GM23338 (cell line): ENCODE measurements at regions not wholly inside any gene's neighbourhood (a gene's known extent, or its start where the extent isn't known, plus 50 kb on each side); places are given as distances from the start of the nearest gene placed in this dataset.

Source experiments
- CREB1 ChIP-seq: fragments of 250-450 bp; sonication (Bioruptor Pico); IDR thresholded peaks from 2 replicates; pipeline ENCODE4 v1.5.0; 2020; ENCODE audit warnings: low read depth, mild to moderate bottlenecking, moderate library complexity
- CTCF ChIP-seq, 2 experiments: fragments of 200-600 bp in 1 of 2; sonication (generic) in 1 of 2; conservative IDR thresholded peaks; 2 replicates each; pipeline versions ENCODE4 v1.5.1 to v1.6.1; 2016 to 2017; ENCODE audit warnings: antibody characterized with exemption in 2 of 2, low read depth in 2 of 2, mild to moderate bottlenecking in 2 of 2, moderate library complexity in 1 of 2
- EZH2 ChIP-seq: fragments of 200-600 bp; sonication (generic); IDR thresholded peaks from one replicate; pipeline ENCODE4 v1.8.0; 2017; ENCODE audit warnings: antibody characterized with exemption, mild to moderate bottlenecking, low read depth; ENCODE audit not compliant: unreplicated experiment
- EZH2phosphoT487 ChIP-seq: fragments of 200-600 bp; sonication (generic); IDR thresholded peaks from one replicate; pipeline ENCODE4 v1.8.1; 2018; ENCODE audit warnings: antibody characterized with exemption; ENCODE audit not compliant: unreplicated experiment
- NANOG ChIP-seq: IDR thresholded peaks from 2 replicates; pipeline ENCODE4 v1.6.1; 2016; ENCODE audit warnings: antibody characterized with exemption, borderline replicate concordance
- POLR2AphosphoS5 ChIP-seq: IDR thresholded peaks from 2 replicates; pipeline ENCODE4 v1.6.1; 2016; ENCODE audit warnings: antibody characterized with exemption, low read depth
- TF ChIP-seq, protein P1 (sequence below): IDR thresholded peaks from one replicate; pipeline ENCODE4 v1.6.1; 2018; ENCODE audit warnings: antibody characterized with exemption; ENCODE audit not compliant: unreplicated experiment
- TF ChIP-seq, protein P2 (sequence below): fragments of 250-450 bp; sonication (Bioruptor Pico); IDR thresholded peaks from 2 replicates; pipeline ENCODE4 v1.5.0; 2020; ENCODE audit warnings: mild to moderate bottlenecking, moderate library complexity

DNA sequence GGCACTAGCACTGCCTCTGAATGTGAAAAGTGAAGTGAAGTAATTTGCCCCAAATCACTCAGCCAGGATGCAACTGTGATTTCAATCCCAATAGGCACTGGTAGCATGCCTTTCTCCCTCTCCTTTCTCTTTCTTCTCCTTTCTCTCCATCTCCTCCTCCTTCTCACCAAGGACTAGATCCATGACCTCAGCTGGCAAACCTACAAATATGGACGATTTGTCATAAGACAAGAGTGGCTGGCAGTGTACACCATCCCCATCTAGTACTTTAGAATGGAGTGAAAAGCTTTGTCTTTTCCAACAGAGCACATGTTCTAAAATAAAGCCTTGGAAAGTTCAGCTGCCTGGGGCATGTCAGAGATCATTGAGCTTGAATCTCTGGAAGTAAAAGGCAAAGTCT, 574.7 kb upstream of the CLINT1 start:
- TF ChIP-seq EZH2phosphoT487, result no peak
- no peak for TF ChIP-seq CTCF (conservative IDR thresholded peaks at IDR 0.05; ENCODE audit: low read depth in 2 of 2)
- no peak for TF ChIP-seq POLR2AphosphoS5
- TF ChIP-seq, protein P1, sequence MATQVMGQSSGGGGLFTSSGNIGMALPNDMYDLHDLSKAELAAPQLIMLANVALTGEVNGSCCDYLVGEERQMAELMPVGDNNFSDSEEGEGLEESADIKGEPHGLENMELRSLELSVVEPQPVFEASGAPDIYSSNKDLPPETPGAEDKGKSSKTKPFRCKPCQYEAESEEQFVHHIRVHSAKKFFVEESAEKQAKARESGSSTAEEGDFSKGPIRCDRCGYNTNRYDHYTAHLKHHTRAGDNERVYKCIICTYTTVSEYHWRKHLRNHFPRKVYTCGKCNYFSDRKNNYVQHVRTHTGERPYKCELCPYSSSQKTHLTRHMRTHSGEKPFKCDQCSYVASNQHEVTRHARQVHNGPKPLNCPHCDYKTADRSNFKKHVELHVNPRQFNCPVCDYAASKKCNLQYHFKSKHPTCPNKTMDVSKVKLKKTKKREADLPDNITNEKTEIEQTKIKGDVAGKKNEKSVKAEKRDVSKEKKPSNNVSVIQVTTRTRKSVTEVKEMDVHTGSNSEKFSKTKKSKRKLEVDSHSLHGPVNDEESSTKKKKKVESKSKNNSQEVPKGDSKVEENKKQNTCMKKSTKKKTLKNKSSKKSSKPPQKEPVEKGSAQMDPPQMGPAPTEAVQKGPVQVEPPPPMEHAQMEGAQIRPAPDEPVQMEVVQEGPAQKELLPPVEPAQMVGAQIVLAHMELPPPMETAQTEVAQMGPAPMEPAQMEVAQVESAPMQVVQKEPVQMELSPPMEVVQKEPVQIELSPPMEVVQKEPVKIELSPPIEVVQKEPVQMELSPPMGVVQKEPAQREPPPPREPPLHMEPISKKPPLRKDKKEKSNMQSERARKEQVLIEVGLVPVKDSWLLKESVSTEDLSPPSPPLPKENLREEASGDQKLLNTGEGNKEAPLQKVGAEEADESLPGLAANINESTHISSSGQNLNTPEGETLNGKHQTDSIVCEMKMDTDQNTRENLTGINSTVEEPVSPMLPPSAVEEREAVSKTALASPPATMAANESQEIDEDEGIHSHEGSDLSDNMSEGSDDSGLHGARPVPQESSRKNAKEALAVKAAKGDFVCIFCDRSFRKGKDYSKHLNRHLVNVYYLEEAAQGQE, result no peak
- TF ChIP-seq EZH2, result no peak
- no peak for TF ChIP-seq CREB1 (CRISPR knock-in tag)
- no peak for TF ChIP-seq NANOG
- TF ChIP-seq, protein P2, sequence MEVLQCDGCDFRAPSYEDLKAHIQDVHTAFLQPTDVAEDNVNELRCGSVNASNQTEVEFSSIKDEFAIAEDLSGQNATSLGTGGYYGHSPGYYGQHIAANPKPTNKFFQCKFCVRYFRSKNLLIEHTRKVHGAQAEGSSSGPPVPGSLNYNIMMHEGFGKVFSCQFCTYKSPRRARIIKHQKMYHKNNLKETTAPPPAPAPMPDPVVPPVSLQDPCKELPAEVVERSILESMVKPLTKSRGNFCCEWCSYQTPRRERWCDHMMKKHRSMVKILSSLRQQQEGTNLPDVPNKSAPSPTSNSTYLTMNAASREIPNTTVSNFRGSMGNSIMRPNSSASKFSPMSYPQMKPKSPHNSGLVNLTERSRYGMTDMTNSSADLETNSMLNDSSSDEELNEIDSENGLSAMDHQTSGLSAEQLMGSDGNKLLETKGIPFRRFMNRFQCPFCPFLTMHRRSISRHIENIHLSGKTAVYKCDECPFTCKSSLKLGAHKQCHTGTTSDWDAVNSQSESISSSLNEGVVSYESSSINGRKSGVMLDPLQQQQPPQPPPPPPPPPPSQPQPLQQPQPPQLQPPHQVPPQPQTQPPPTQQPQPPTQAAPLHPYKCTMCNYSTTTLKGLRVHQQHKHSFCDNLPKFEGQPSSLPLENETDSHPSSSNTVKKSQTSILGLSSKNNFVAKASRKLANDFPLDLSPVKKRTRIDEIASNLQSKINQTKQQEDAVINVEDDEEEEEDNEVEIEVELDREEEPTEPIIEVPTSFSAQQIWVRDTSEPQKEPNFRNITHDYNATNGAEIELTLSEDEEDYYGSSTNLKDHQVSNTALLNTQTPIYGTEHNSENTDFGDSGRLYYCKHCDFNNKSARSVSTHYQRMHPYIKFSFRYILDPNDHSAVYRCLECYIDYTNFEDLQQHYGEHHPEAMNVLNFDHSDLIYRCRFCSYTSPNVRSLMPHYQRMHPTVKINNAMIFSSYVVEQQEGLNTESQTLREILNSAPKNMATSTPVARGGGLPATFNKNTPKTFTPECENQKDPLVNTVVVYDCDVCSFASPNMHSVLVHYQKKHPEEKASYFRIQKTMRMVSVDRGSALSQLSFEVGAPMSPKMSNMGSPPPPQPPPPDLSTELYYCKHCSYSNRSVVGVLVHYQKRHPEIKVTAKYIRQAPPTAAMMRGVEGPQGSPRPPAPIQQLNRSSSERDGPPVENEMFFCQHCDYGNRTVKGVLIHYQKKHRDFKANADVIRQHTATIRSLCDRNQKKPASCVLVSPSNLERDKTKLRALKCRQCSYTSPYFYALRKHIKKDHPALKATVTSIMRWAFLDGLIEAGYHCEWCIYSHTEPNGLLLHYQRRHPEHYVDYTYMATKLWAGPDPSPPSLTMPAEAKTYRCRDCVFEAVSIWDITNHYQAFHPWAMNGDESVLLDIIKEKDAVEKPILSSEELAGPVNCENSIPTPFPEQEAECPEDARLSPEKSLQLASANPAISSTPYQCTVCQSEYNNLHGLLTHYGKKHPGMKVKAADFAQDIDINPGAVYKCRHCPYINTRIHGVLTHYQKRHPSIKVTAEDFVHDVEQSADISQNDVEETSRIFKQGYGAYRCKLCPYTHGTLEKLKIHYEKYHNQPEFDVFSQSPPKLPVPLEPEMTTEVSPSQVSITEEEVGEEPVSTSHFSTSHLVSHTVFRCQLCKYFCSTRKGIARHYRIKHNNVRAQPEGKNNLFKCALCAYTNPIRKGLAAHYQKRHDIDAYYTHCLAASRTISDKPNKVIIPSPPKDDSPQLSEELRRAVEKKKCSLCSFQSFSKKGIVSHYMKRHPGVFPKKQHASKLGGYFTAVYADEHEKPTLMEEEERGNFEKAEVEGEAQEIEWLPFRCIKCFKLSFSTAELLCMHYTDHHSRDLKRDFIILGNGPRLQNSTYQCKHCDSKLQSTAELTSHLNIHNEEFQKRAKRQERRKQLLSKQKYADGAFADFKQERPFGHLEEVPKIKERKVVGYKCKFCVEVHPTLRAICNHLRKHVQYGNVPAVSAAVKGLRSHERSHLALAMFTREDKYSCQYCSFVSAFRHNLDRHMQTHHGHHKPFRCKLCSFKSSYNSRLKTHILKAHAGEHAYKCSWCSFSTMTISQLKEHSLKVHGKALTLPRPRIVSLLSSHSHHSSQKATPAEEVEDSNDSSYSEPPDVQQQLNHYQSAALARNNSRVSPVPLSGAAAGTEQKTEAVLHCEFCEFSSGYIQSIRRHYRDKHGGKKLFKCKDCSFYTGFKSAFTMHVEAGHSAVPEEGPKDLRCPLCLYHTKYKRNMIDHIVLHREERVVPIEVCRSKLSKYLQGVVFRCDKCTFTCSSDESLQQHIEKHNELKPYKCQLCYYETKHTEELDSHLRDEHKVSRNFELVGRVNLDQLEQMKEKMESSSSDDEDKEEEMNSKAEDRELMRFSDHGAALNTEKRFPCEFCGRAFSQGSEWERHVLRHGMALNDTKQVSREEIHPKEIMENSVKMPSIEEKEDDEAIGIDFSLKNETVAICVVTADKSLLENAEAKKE (CRISPR knock-in tag), result no peak
